ENCODE measurements at regions not wholly inside any gene's neighbourhood (a gene's known extent, or its start where the extent isn't known, plus 50 kb on each side); places are given as distances from the start of the nearest gene placed in this dataset.

DNA sequence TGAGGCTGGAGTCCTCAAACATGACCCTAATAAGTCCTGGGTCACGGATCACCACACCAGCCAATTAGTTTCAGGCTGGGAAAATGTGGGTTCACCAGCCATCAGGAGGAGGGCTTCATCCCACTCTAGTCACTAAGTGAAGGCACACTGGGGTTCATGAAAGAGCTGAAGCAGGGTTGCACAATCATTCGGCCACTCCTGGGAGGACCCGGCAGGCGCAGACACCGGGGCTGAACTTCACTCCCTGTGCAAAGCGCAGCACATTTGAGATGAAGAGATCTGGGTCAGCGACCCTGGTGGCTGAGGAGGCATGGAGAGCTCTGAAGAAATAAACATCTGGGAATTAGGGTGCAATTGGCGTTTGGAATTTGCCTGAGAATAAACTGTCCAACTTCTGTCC lies 684.4 kb upstream of the SALL3 start:
- no peak for TF ChIP-seq POLR2AphosphoS5 (IDR thresholded peaks at IDR 0.05; ENCODE audit: insufficient read depth in 1 of 2, low read depth in 1 of 2)
- TF ChIP-seq, protein P1, sequence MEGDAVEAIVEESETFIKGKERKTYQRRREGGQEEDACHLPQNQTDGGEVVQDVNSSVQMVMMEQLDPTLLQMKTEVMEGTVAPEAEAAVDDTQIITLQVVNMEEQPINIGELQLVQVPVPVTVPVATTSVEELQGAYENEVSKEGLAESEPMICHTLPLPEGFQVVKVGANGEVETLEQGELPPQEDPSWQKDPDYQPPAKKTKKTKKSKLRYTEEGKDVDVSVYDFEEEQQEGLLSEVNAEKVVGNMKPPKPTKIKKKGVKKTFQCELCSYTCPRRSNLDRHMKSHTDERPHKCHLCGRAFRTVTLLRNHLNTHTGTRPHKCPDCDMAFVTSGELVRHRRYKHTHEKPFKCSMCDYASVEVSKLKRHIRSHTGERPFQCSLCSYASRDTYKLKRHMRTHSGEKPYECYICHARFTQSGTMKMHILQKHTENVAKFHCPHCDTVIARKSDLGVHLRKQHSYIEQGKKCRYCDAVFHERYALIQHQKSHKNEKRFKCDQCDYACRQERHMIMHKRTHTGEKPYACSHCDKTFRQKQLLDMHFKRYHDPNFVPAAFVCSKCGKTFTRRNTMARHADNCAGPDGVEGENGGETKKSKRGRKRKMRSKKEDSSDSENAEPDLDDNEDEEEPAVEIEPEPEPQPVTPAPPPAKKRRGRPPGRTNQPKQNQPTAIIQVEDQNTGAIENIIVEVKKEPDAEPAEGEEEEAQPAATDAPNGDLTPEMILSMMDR (IDR thresholded peaks at IDR 0.05): no peak

Measured in vagina (tissue), 2 donors.